ENCODE measurements at regions not wholly inside any gene's neighbourhood (a gene's known extent, or its start where the extent isn't known, plus 50 kb on each side); places are given as distances from the start of the nearest gene placed in this dataset.

- TF ChIP-seq, protein P1, sequence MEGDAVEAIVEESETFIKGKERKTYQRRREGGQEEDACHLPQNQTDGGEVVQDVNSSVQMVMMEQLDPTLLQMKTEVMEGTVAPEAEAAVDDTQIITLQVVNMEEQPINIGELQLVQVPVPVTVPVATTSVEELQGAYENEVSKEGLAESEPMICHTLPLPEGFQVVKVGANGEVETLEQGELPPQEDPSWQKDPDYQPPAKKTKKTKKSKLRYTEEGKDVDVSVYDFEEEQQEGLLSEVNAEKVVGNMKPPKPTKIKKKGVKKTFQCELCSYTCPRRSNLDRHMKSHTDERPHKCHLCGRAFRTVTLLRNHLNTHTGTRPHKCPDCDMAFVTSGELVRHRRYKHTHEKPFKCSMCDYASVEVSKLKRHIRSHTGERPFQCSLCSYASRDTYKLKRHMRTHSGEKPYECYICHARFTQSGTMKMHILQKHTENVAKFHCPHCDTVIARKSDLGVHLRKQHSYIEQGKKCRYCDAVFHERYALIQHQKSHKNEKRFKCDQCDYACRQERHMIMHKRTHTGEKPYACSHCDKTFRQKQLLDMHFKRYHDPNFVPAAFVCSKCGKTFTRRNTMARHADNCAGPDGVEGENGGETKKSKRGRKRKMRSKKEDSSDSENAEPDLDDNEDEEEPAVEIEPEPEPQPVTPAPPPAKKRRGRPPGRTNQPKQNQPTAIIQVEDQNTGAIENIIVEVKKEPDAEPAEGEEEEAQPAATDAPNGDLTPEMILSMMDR (IDR thresholded peaks at IDR 0.05; ENCODE audit: poor library complexity, severe bottlenecking), result no peak
- TF ChIP-seq POLR2AphosphoS5 (IDR thresholded peaks at IDR 0.05) (no peak), MXI1 (conservative IDR thresholded peaks at IDR 0.05; ENCODE audit: poor library complexity, severe bottlenecking) (no peak), RAD21 (conservative IDR thresholded peaks at IDR 0.05) (no peak), EZH2 (IDR thresholded peaks at IDR 0.05; ENCODE audit: borderline replicate concordance, insufficient read depth, low read length, poor library complexity, severe bottlenecking) (no peak)
- Histone ChIP-seq H3K4me2 (ENCODE audit: low read length) (no peak overlapping the region), H3K79me2 (replicated peaks; ENCODE audit: insufficient read depth, low read length) (no peaks in the 10 kb centered on the region), H3K36me3 (ENCODE audit: insufficient read depth, low read length) (no peaks in the 10 kb centered on the region), H3F3A (ENCODE audit: insufficient read depth, low read length, poor library complexity, severe bottlenecking) (no peaks in the 10 kb centered on the region), H2AFZ (ENCODE audit: low read depth, low read length) (no peak overlapping the region), H4K20me1 (ENCODE audit: insufficient read depth) (no peaks in the 10 kb centered on the region), H3K27ac (ENCODE audit: low read length) (no peak overlapping the region), H3K9me2 (ENCODE audit: insufficient read depth, low read length) (no peaks in the 10 kb centered on the region), H3K9me3 (ENCODE audit: low read length) (no peaks in the 10 kb centered on the region), H3K27me3 (ENCODE audit: insufficient read depth, low read depth, low read length) (no peaks in the 10 kb centered on the region), H3K9ac (ENCODE audit: low read length) (no peak overlapping the region), H3K4me3 (ENCODE audit: low read length) (no peak overlapping the region)
Observed at GRCh38 chr10:128922619-128923196, 544.3 kb upstream of the MGMT start.

DNA sequence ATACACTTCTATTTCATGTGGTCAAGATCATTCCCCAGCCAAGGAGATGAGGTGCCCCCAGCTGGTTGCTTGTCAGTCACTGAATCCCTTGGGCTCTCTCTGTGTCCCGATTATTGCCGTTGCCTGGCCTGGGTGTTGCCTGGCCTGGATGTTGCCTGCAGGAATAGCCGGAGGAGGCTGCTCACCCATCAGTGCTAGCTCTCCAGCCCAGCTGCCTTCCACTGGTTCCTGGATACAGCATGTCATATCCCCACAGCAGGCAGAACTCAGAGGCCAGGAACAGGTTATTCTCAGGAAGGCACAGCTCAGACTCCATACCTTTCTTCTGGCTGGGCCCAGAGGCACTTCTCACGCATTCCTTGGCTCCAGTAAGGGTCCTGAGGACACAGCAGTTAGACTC is 542.1 kb upstream of the MGMT start:
- Histone ChIP-seq H3K36me3 (ENCODE audit: insufficient read depth, low read length) (no peaks in the 10 kb centered on the region), H3K27me3 (ENCODE audit: insufficient read depth, low read depth, low read length) (no peaks in the 10 kb centered on the region), H3F3A (ENCODE audit: insufficient read depth, low read length, poor library complexity, severe bottlenecking) (no peaks in the 10 kb centered on the region), H3K4me2 (ENCODE audit: low read length) (no peak overlapping the region), H3K79me2 (replicated peaks; ENCODE audit: insufficient read depth, low read length) (no peaks in the 10 kb centered on the region), H2AFZ (ENCODE audit: low read depth, low read length) (no peak overlapping the region), H3K9me3 (ENCODE audit: low read length) (no peaks in the 10 kb centered on the region), H3K4me3 (ENCODE audit: low read length) (no peak overlapping the region), H3K9me2 (ENCODE audit: insufficient read depth, low read length) (no peaks in the 10 kb centered on the region), H4K20me1 (ENCODE audit: insufficient read depth) (no peaks in the 10 kb centered on the region), H3K27ac (ENCODE audit: low read length) (no peak overlapping the region), H3K9ac (ENCODE audit: low read length) (no peak overlapping the region)
- TF ChIP-seq EP300 (conservative IDR thresholded peaks at IDR 0.05; ENCODE audit: poor library complexity, severe bottlenecking), result no peak

DNA sequence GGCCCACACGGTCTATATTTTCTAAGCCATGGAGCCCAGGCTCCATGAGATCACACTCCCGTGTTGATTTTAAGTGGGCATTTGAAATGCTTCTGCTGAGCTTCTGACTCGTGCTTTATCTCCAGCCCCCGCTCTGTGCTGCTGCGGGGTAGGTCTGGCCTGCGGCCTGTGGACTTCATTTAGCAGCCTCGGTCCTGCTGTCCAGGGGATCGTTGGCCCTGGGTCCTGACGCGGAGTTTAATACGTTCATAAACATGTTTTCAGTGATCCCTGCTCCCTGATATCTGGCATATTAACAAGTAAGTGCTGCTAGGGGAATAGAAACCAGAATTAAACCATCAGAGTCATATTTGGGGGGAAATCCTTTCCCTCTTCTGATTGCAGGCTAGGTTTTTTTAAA is 540.3 kb upstream of the MGMT start:
- Histone ChIP-seq H2AFZ (ENCODE audit: low read depth, low read length) (no peak overlapping the region), H3K9me2 (ENCODE audit: insufficient read depth, low read length) (no peaks in the 10 kb centered on the region), H3K9me3 (ENCODE audit: low read length) (no peaks in the 10 kb centered on the region), H3F3A (ENCODE audit: insufficient read depth, low read length, poor library complexity, severe bottlenecking) (no peaks in the 10 kb centered on the region), H3K27ac (ENCODE audit: low read length) (no peak overlapping the region), H3K36me3 (ENCODE audit: insufficient read depth, low read length) (no peaks in the 10 kb centered on the region), H3K9ac (ENCODE audit: low read length) (no peak overlapping the region), H4K20me1 (ENCODE audit: insufficient read depth) (no peaks in the 10 kb centered on the region), H3K4me2 (ENCODE audit: low read length) (no peak overlapping the region), H3K79me2 (replicated peaks; ENCODE audit: insufficient read depth, low read length) (no peaks in the 10 kb centered on the region), H3K4me3 (ENCODE audit: low read length) (no peak overlapping the region), H3K27me3 (ENCODE audit: insufficient read depth, low read depth, low read length) (no peaks in the 10 kb centered on the region)
- no peak for TF ChIP-seq TAF1 (IDR thresholded peaks at IDR 0.05; ENCODE audit: low read depth)

GRCh38 chr10:128927497-128928161 is 539.4 kb upstream of the MGMT start:
- Histone ChIP-seq H3K9me2 (ENCODE audit: insufficient read depth, low read length) (no peaks in the 10 kb centered on the region), H3K4me2 (ENCODE audit: low read length) (no peak overlapping the region), H3F3A (ENCODE audit: insufficient read depth, low read length, poor library complexity, severe bottlenecking) (no peaks in the 10 kb centered on the region), H3K4me3 (ENCODE audit: low read length) (no peak overlapping the region), H4K20me1 (ENCODE audit: insufficient read depth) (no peaks in the 10 kb centered on the region), H3K9me3 (ENCODE audit: low read length) (no peaks in the 10 kb centered on the region), H3K9ac (ENCODE audit: low read length) (no peak overlapping the region), H3K36me3 (ENCODE audit: insufficient read depth, low read length) (no peaks in the 10 kb centered on the region), H3K27ac (ENCODE audit: low read length) (no peak overlapping the region), H3K27me3 (ENCODE audit: insufficient read depth, low read depth, low read length) (no peaks in the 10 kb centered on the region), H2AFZ (ENCODE audit: low read depth, low read length) (no peak overlapping the region), H3K79me2 (replicated peaks; ENCODE audit: insufficient read depth, low read length) (no peaks in the 10 kb centered on the region)
- TF ChIP-seq, protein P2, sequence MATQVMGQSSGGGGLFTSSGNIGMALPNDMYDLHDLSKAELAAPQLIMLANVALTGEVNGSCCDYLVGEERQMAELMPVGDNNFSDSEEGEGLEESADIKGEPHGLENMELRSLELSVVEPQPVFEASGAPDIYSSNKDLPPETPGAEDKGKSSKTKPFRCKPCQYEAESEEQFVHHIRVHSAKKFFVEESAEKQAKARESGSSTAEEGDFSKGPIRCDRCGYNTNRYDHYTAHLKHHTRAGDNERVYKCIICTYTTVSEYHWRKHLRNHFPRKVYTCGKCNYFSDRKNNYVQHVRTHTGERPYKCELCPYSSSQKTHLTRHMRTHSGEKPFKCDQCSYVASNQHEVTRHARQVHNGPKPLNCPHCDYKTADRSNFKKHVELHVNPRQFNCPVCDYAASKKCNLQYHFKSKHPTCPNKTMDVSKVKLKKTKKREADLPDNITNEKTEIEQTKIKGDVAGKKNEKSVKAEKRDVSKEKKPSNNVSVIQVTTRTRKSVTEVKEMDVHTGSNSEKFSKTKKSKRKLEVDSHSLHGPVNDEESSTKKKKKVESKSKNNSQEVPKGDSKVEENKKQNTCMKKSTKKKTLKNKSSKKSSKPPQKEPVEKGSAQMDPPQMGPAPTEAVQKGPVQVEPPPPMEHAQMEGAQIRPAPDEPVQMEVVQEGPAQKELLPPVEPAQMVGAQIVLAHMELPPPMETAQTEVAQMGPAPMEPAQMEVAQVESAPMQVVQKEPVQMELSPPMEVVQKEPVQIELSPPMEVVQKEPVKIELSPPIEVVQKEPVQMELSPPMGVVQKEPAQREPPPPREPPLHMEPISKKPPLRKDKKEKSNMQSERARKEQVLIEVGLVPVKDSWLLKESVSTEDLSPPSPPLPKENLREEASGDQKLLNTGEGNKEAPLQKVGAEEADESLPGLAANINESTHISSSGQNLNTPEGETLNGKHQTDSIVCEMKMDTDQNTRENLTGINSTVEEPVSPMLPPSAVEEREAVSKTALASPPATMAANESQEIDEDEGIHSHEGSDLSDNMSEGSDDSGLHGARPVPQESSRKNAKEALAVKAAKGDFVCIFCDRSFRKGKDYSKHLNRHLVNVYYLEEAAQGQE (IDR thresholded peaks at IDR 0.05; ENCODE audit: borderline replicate concordance), result no peak
- TF ChIP-seq MXI1 (conservative IDR thresholded peaks at IDR 0.05; ENCODE audit: poor library complexity, severe bottlenecking), result no peak
- TF ChIP-seq TAF1 (IDR thresholded peaks at IDR 0.05; ENCODE audit: low read depth), result no peak
- TF ChIP-seq EZH2 (IDR thresholded peaks at IDR 0.05; ENCODE audit: borderline replicate concordance, insufficient read depth, low read length, poor library complexity, severe bottlenecking), result no peak
- no peak for TF ChIP-seq RAD21 (conservative IDR thresholded peaks at IDR 0.05)
- TF ChIP-seq, protein P1 (IDR thresholded peaks at IDR 0.05; ENCODE audit: poor library complexity, severe bottlenecking), result no peak
- no peak for TF ChIP-seq EP300 (conservative IDR thresholded peaks at IDR 0.05; ENCODE audit: poor library complexity, severe bottlenecking)
- TF ChIP-seq POLR2AphosphoS5 (IDR thresholded peaks at IDR 0.05), result no peak
- TF ChIP-seq SMC3 (conservative IDR thresholded peaks at IDR 0.05; ENCODE audit: poor library complexity), result no peak
